PFSK-1 (cell line): ENCODE measurements at regions not wholly inside any gene's neighbourhood (a gene's known extent, or its start where the extent isn't known, plus 50 kb on each side); places are given as distances from the start of the nearest gene placed in this dataset.

Source experiments
- SIN3A ChIP-seq: IDR thresholded peaks from 2 replicates; pipeline ENCODE4 v1.6.1; 2012; ENCODE audit warnings: mild to moderate bottlenecking, low read length, moderate library complexity, borderline replicate concordance; ENCODE audit not compliant: insufficient read depth
- TAF1 ChIP-seq: IDR thresholded peaks from 2 replicates; pipeline ENCODE4 v1.6.1; 2012; ENCODE audit warnings: low read length, control low read depth, borderline replicate concordance; ENCODE audit not compliant: insufficient read depth

DNA sequence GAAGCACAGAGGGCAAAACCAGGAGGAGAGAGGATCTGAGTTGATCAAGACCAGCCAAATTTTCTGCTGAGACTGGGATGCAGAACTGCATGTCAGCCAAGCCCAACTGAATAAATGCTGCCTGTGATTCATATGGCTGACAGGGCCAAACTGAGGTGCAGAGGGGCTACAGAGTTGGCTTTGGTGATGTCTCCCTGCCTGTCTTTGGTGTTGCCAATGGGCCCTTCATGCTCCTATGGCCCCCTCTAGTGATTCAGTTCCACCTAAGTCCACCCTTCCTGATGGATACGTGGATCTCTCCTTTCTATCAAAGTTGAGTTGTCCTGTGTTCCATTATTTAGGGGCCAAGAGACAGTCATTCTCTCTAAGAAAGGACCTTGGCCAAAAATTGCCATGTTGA lies 163.6 kb upstream of the TLE4 start:
- no peak for TF ChIP-seq SIN3A
- no peak for TF ChIP-seq TAF1
